GM19438 (cell line): ENCODE measurements at regions not wholly inside any gene's neighbourhood (a gene's known extent, or its start where the extent isn't known, plus 50 kb on each side); places are given as distances from the start of the nearest gene placed in this dataset.
"Not testable (repeated sequence)": the region's sequence is repeated elsewhere in the genome, so short reads cannot be mapped to it uniquely, and the experiment has no call there.

Experiments
- ATAC-seq: cut with Tn5 transposase; IDR thresholded peaks from one replicate; pipeline ENCODE4 v1.9.1; 2021; ENCODE audit warnings: low read depth; ENCODE audit not compliant: unreplicated experiment

DNA sequence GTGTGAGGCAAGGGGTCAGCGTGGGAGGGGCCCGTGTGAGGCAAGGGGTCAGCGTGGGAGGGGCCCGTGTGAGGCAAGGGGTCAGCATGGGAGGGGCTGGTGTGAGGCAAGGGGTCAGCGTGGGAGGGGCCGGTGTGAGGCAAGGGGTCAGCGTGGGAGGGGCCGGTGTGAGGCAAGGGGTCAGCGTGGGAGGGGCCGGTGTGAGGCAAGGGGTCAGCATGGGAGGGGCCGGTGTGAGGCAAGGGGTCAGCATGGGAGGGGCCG lies 119.2 kb downstream of the SEPTIN14 start:
- ATAC-seq: not testable (repeated sequence)

DNA sequence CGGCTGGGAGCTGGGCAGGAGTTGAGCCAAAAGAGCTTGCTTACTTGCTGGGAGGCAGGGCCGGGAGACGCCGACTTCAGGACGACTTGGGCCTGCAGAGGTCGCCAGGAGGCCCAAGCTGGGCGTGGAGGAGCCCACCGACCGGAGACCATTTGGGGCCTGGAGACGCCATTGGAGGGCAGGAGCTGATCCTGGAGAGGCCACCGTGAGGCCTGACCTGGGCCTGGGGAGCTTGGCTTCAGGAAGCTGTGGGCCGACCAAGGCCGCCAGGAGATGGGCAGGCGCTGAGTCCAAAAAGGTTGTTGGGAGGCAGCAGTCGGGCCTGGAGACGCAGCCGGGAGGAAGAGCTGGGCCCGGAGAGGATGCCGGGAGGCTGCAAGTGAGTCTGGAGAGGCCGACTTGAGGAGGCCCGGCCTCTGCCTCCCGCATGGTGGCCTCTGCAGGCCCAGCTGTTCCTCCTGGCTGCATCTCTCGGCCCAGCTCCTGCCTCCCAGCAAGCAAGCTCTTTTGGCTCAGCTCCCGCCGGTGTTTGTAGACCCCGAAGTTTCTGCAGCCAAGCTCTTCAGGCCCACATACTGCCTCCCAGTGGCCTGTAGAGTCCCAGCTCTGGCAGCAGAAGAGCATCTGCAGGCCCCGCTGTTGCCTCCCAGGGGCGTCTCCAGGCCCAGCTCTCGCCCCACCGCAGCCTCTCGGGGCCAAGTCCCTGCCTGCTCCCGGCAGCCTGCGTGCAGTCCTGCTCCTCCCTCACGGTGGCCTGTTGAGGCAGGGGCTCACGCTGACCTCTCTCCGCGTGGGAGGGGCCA lies 119.7 kb downstream of the SEPTIN14 start:
- ATAC-seq: not testable (repeated sequence)

DNA sequence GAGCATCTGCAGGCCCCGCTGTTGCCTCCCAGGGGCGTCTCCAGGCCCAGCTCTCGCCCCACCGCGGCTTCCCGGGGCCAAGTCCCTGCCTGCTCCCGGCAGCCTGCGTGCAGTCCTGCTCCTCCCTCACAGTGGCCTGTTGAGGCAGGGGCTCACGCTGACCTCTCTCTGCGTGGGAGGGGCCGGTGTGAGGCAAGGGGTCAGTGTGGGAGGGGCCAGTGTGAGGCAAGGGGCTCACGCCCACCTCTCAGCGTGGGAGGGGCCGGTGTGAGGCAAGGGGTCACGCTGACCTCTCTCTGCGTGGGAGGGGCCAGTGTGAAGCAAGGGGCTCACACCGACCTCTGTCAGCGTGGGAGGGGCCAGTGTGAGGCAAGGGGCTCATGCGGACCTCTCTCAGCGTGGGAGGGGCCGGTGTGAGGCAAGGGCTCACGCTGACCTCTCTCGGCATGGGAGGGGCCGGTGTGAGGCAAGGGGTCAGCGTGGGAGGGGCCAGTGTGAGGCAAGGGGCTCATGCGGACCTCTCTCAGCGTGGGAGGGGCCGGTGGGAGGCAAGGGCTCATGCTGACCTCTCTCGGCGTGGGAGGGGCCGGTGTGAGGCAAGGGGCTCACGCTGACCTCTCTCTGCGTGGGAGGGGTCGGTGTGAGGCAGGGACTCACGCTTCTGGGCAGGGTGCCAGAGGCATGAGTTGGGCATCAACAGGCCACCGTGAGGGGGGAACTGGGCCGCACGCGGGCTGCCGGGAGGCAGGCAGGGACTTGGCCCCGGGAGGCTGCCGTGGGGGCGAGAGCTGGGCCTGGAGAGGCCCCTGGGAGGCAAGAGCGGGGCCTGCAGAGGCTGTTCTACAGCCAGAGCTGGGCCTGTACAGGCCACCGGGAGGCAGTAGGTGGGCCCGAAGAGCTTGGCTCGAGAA lies 120.6 kb downstream of the SEPTIN14 start:
- not testable (repeated sequence) for ATAC-seq

DNA sequence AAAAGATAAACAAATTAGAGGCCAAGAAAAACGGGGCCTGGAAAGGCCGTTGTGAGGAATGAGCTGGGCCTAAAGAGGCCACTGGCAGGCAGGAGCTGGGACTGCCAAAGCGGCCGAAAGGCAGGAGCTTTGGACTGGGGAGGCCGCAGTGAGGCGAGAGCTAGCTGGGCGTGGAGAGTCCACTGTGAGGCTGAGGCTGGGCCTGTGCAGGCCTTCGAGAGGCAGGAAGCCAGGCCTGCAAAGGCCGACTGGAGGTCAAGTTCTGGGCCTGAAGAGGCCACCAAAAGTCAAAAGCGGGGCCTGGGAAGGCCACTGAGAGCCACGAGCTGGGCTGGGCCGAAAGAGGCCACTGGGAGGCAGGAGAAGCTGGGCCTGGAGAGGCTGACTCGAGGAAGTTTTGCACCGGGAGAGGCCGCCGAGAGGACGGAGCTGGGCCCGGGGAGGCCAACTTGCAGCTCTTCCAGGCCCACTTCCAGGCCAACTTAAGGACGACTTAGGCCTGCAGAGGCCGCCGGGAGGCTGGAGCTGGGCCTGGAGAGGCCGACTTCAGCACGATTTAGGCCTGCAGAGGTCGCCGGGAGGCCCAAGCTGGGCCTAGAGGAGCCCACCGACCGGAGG lies 121.8 kb downstream of the SEPTIN14 start:
- not testable (repeated sequence) for ATAC-seq

DNA sequence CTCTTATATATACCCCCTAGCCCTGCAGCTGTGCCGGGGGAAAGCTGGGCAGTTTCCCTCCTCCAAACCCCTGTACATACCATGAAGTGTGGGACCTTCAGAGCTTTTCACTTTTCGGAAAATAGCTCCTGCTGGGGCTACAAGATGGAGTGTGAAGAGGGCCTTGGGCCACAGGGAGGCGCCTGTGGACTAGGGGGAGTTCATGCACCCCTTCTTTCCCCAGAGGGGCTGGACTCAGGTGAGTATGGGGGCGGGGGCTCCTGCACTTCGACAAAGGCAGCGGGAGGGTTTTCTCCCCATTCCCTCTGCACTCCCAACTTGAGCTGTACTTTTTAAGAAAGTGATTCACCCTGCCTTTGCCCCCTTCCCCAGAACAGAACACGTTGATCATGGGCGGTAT lies 122.5 kb downstream of the SEPTIN14 start:
- ATAC-seq: not testable (repeated sequence)

DNA sequence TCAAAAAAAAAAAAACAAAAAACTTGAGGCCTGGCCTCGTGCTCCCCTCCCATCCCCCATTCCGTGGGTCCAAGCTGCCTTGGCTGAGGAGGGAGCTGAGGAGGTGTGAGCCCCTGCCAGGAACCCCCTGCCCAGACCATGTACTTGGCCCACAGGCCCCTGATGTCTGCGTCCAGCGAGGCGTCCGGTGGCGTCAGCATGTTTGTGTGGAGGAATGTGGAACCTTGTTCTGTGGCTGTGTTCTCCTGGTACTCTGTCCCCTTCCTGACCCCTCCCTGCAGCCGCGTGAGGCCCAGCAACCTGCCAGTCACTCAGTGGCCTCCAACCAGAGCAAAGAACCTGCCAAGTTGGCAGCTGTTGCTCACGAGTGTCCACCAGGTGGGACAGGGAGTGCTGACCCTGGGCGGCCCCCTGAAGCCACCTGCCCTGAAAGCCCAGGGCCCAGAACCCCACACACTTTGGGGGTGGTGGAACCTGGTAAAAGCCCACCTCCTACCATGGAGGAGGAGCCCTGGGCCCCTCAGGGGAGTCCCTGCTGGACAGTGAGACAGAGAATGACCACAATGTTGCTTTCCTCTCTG lies 125.8 kb downstream of the SEPTIN14 start:
- not testable (repeated sequence) for ATAC-seq

DNA sequence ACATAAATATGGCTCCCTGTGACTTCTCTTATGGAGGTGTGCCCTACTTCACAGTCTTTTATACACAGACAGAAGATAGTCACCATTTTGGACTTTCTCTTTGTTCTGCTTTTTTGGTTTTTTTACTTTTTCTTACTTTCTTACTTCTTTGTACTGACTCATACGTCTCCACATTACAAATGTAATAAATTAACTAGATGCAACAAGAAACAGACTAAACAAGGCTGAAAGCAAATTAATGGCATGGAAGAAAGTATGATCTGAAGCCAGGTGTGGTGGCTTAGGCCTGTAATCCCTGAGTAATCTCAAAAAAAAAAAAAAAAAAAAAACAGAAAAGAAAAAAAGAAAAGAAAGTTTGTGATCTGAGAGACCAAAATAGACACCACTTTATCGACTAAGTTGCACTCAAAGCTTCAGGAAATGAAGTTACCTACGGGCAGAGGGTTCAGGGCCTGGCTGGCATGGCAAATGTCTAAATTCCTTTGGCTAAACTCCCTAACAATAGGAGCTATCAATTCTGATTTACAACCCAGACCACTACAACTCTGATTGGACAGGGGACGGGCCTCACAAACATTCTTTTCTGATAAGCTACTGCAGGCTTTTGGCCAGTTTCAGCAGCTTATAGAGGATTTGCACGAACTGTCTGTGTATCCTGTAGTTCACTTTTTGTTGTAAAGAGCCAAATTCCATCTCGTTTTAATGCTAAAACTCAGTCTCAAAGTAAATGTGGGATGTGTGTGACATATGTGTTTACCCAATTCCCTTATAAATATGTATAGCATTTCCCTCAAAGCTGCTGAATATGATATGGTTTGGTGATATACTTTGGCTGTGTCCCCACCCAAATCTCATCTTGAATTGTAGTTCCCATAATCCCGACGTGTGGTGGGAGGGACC lies 129.1 kb downstream of the SEPTIN14 start:
- no peak for ATAC-seq

DNA sequence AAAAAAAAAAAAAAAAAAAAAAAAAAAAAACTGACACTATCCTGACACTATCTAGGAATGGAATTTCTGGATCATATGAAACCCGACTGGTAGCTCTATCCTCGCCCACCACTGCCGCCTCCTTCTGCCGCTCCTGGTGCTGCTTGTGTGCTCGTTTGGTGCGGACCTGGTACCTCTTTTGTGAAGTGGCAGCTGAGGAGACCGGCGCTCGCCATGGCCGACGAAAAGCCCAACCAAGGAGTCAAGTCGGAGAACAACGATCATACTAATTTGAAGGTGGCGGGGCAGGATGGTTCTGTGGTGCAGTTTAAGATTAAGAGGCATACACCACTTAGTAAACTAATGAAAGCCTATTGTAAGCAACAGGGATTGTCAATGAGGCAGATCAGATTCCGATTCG lies 130.6 kb downstream of the SEPTIN14 start:
- ATAC-seq: no peak

DNA sequence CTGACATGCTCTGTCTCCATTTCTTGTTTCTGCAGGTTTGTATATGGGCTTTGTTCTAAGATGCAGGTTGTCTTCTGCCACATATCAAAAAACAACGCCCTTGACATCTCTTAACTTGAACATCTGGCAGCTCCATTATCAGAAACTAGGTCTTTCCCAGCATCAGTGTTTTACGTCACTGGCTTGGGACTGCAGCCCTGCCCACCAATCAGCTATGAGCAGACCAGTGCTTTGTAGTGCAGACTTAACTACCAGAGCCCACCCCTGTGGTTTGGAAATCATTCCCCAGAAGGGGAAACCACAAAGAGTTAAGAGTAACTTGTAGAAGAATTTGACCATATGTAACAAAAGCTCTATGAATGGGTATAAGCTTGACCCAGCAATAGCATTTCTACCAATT lies 132.4 kb downstream of the SEPTIN14 start:
- ATAC-seq: no peak

DNA sequence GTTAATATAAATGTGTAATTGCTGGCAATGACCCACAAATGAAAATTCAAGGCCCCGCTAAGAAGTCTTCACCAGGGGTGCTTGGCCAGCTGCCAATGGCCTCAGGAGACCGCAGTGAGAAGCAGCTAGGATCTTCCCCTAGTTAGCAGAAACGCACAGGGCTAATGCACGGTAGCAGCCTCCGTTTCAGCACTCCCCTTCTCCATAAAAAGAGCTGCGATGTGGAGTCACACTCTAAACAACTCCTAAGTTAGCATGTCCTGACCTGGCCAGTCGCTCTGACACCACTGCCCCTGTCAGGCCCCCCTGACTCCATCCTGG lies 139.0 kb downstream of the SEPTIN14 start:
- no peak for ATAC-seq

DNA sequence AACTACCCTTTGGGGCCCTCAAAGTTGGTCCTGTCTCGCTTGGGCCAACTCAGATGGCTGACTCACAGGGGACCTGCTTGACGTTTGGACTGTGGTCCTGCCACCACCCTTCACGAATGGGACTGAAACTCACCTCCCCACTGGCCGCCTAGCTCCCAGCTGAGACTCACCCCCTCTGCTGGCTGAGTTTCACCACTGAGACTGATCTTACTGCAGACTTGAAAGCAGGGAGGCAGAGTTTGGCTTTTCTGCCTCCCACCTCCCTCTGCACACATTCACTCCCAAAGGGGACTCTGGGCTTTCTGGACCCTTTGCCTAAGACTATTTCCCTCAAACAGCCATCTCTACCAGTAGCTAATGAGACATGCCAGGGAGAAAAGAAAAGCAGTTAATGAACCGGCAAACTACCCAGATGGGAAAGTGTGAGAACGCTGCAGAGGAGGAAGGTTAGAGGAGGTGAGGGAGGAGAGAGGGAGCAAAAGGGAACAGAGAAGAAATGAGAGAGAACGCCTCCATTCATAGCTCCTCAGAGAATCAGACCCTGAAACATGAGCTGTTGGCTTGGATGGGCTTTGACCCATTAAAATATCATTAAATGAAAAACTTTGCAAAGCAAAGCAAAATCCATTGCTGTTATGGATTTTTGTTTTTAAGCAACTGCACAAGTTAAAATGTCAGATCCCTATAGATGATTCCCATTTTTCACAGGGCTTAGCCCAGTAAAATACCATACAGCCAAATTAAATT lies 139.5 kb downstream of the SEPTIN14 start:
- ATAC-seq: peak; percentile 97

DNA sequence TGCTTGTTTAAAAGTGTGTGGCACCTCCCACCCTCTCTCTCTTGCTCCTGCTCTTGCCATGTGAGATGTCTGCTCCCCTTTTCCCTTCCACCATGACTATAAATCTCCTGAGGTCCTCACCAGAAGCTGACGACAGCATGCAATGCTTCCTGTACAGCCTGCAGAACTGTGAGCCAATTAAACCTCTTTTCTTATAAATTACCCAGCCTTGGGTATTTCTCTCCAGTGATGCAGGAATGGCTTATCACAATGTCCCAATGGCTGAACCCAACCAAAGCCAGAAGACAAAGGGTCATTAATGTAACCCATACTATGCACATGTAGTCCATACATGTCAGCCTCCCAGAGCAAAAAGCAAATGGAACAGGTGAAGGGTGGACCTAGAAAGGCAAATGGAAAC lies 141.5 kb downstream of the SEPTIN14 start:
- not testable (repeated sequence) for ATAC-seq

DNA sequence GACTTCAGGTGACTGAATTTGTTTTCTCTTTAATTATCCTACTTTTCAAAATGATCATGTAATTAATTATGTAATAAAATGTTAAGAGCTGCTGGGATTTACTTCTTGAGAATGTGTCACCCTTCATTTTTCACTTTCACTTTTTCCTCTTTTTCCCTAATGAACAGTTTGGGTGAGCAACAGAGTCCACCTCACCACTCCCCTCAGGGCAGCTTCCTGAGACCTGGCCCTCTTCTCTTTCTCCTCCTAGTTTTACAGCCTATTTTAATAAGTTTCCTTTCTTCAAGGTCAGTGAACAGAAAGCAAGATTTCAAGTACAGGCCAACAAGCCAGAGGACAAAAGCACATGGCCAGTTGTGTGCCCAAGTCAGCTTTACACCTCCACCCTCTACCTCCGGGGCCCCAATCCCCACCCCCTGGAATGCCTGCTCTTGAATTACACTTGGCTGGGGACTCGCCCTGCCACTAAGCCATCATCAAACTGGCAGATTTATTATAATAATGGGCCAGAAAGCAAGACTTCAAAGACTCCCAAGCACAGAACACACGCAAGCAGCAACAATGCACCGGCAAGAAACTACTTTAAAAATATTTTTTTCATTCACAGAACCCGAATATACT lies 143.1 kb upstream of the VOPP1 start:
- not testable (repeated sequence) for ATAC-seq

DNA sequence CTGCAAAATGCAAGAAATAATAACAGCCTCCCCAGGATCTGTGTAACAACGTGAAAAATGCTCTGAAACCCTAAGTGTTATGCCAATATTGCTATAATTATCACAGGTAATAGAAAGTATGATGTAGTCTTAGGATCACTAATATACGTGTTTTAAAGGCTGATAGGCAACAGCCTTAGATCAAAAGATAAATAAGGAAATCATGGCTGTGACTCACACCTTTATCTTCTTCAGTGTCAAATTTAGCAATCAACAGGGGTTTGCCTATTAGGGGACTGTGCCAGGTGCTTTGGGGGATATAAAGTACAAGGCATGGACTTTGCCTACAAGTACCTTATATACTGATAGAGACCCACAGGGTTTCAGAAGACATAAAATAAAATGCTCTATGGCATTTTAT lies 142.1 kb upstream of the VOPP1 start:
- ATAC-seq: not testable (repeated sequence)

DNA sequence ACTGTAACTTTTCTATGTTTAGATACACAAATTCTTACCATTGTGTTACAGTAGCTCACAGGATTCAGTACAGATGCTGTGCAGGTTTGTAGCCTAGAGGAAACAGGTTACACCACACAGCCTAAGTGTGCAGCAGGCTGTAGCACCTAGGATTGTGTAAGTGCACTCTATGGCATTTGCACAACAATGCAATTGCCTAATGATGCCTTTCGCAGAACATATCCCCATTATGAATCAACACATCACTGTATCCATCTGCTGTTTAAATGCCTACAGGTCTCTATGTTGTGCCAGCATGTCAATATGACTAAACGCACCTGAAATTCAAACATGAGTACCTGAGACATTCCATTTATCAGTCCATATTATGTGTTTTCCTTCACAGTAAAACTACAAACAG lies 138.0 kb upstream of the VOPP1 start:
- not testable (repeated sequence) for ATAC-seq

DNA sequence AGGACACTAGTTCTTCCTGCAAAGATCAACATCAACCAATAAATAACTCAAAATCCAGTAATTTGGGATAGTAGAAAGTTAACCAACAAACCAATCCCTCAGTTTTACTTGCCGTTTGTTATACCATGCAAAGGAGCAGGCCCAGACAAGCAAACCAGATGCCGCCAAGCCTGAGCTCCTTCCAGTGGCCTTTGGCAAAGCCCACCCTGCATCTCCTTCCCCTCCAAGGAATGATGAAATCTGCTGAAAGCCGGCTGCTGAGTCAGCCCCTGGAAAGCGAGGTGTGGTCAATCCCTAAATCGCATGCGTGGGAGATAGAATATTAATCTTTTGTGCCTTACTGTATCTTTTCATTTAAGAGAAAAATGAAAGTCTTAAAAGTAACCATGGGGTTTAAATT lies 135.7 kb upstream of the VOPP1 start:
- not testable (repeated sequence) for ATAC-seq

DNA sequence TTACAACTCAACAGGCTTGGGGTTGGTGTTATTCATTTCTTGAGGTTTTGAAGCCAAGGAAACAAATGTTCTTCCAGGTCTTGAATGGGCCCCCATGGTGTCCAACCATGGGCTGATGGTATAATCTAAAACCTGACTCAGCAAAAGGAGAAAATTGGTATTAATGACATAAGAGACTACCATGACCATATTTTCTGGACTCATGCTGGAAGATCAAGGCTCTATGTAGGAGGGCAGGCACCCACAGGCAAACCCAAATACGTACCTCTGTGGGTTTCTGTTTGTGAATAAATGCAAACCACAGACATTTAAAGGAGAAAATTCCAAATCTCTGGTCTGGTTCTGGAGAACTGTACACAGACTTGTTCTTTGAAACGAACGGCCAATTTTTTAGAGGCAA lies 135.1 kb upstream of the VOPP1 start:
- ATAC-seq: not testable (repeated sequence)

DNA sequence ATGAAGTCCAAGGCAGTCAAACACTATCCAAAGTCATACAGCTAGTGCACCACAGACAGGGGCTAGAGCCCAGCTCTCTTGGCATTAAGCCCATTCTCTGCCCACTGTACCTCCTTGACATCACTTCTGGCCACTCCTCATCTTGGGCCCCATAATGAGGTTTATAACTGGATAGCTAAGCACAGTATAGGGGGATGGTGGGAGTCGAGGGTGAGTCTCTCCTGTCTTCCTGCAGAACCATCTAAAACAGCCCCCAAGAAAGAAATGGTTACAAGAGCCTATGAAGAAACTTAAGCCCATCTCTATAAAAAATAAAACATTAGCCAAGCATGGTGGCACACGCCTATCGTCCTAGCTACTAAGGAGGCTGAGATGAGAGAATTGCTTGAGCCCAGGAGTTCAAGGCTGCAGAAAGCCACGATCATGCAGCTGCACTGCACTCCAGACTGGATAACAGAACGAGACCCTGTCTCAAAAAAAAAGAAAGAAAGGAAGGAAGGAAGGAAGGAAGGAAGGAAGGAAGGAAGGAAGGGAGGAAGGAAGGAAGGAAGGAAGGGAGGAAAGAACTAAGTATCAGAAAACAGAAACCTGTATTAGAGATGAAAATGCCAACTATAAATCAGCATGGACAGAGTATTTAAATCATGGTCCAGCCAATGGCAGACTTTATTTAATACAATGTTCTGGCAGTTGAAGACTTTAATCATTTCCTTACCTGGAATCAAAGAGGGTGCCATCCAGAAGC lies 134.3 kb upstream of the VOPP1 start:
- not testable (repeated sequence) for ATAC-seq
